ENCODE measurements at regions not wholly inside any gene's neighbourhood (a gene's known extent, or its start where the extent isn't known, plus 50 kb on each side); places are given as distances from the start of the nearest gene placed in this dataset.

- no peak for DNase-seq
- intact Hi-C loops (cut with DNase I), result loop anchor here (5.0 kb wide), 1 partner anchor 83 kb away; no protein-coding TSS in a partner anchor
- no peak for ATAC-seq (ENCODE audit: poor library complexity)
Measured at GRCh38 chr14:95444132-95445129, 72.0 kb downstream of the SYNE3 start.

GRCh38 chr14:95442633-95443021 lies 73.8 kb downstream of the SYNE3 start:
- ATAC-seq (ENCODE audit: poor library complexity), result peak; percentile 97
- DNase-seq, result peak; percentile 89
- intact Hi-C loops (cut with DNase I), result loop anchor here (5.0 kb wide), 1 partner anchor 85 kb away; no protein-coding TSS in a partner anchor

GRCh38 chr14:95442016-95442632 lies 74.3 kb downstream of the SYNE3 start:
- intact Hi-C loops (cut with DNase I), result loop anchor here (5.0 kb wide), 1 partner anchor 85 kb away; no protein-coding TSS in a partner anchor
- DNase-seq, result no peak
- ATAC-seq (ENCODE audit: poor library complexity), result no peak

- DNase-seq (no peak), ATAC-seq (ENCODE audit: poor library complexity) (no peak)
- intact Hi-C loops (cut with DNase I), result loop anchor here (5.0 kb wide), 1 partner anchor 86 kb away; no protein-coding TSS in a partner anchor
Measured at GRCh38 chr14:95440951-95441350, 75.5 kb downstream of the SYNE3 start.

GRCh38 chr14:95440496-95440895 lies 76.0 kb downstream of the SYNE3 start:
- no peak for ATAC-seq (ENCODE audit: poor library complexity)
- intact Hi-C loops (cut with DNase I), result loop anchor here (5.0 kb wide), 1 partner anchor 87 kb away; no protein-coding TSS in a partner anchor
- no peak for DNase-seq

DNA sequence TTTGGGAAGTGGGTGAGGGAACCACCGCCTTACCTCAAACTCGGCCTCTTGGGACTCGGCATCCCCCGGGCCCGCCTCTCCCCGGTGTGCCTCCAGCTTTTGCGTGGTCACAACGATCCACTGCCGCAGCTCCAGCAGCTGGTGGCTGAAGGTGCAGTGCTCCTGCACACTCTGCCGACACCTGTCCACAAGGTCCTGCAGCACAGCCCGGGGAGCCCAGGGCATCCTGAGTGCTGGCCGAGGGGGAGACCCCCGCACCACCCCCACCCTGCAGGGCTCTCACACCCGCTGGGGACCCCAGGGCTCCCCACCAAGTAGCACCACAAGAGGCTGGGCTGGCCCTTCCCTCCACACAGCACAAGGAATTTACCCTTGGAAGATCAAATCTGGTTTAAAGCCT lies 76.6 kb downstream of the SYNE3 start:
- intact Hi-C loops (cut with DNase I), result loop anchor here (5.0 kb wide), 1 partner anchor 87 kb away; no protein-coding TSS in a partner anchor
- no peak for DNase-seq

GRCh38 chr14:95437715-95438114 lies 78.7 kb downstream of the SYNE3 start:
- intact Hi-C loops (cut with DNase I), result no loop called here
- ATAC-seq (ENCODE audit: poor library complexity), result no peak
- DNase-seq, result no peak

More for the DNA sequence above, 76.6 kb downstream of the SYNE3 start:
- ATAC-seq (ENCODE audit: poor library complexity), result no peak

DNA sequence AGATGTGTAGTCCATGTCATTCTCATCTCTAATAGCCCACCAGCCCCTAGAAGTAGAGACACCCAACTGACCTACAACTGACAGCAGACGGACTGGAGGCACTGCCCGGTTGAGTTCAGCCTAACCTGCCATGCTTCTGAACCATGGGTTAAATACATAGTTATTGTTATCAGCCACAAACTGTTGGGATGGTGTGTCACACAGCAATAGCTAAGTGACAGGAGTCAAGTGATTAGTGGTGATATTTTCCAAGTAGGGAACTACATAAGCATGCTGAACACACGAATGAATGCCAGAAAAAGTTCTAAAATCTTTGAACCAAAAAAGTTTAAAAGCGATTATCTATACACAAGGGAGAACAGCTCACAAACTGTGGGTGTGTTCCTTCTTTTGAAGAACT lies 80.1 kb downstream of the SYNE3 start:
- no peak for DNase-seq
- intact Hi-C loops (cut with DNase I), result no loop called here

DNA sequence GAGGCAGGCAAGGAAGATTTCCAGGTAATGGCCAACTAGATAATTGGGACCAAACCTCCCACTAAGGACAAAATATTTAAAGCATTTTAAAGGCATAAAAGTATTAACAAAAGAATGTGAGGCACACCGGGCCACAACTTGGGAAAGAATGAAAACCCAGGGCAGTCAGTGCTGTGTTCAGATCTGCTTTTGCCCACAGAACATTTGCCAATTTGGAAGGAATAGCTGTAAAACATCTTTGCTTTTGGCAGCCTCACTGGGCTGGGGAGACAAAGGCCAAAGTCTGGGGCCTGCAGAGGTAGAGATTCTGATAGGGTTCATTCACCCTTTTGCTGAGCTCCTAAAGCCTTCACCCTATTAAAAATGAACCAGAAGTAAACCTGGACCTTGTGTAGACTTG lies 82.3 kb downstream of the SYNE3 start:
- intact Hi-C loops (cut with DNase I), result no loop called here
- ATAC-seq (ENCODE audit: poor library complexity), result no peak

More for the DNA sequence above, 80.1 kb downstream of the SYNE3 start:
- ATAC-seq (ENCODE audit: poor library complexity), result no peak

DNA sequence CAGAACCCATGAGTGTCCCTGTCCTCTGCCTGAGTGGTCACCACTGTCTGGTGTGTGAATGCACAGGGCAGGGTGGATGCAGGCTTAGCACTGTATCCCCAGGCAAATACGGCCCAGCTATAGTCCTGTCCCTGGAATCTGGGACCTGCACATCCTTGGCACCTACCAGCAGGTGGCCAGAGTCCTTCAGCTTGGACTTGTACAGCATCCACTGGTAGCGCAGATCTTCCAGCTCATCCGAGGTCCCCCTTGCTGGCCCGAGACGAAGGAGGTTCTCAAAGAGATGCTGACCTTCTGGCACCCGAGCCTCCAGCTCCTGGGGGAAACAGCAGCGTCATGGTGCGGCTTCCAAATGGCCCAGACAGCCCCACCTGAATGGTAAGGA lies 83.4 kb downstream of the SYNE3 start:
- DNase-seq, result no peak
- intact Hi-C loops (cut with DNase I), result no loop called here
- ATAC-seq (ENCODE audit: poor library complexity), result no peak

More for the DNA sequence above, 82.3 kb downstream of the SYNE3 start:
- no peak for DNase-seq

DNA sequence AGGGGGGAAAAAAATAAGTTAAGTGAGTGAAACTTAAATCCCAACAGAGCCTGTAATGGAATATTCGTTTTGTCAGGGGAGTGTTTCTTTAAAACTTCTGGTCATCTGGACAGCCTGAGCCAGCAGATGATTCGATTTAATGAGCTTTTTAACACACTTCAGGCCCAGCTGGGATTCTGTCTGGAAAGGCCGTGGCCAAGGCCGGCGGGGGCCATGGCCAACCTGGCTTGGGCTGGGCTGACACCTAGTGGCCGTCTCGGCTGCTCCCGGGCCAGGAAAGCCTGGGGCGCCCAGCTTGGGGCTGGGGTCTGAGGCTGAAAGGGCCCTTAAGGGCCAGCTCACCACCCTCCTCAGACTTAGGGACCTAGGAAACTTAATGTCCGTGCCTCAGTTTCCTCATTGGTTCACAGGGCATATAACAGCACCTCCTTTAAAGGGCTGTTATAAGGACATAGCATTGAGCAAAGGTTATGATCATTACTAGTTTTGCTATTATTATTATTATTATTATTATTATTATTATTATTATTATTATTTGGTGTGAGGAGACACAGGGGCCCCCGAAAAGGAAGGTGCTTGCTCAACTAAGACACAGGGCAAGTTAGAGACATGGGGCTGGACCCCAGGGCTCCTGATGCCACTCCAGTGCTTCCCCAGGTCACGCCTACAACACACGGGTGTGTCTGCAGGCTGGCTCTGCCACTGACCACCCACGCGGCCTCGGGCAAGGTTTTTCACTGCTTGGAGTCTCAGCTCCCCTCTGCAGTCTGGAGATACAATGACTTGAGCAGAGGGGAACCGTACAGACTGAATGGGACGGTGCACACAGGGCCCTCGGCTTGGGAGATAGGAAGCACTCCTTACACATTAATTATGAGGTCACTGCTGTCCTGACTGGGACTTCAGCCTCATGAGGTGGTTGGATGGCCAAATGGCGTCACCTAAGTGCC lies 84.0 kb downstream of the SYNE3 start:
- DNase-seq, result peak; percentile 57
- ATAC-seq (ENCODE audit: poor library complexity), result peak; percentile 90
- intact Hi-C loops (cut with DNase I), result no loop called here

DNA sequence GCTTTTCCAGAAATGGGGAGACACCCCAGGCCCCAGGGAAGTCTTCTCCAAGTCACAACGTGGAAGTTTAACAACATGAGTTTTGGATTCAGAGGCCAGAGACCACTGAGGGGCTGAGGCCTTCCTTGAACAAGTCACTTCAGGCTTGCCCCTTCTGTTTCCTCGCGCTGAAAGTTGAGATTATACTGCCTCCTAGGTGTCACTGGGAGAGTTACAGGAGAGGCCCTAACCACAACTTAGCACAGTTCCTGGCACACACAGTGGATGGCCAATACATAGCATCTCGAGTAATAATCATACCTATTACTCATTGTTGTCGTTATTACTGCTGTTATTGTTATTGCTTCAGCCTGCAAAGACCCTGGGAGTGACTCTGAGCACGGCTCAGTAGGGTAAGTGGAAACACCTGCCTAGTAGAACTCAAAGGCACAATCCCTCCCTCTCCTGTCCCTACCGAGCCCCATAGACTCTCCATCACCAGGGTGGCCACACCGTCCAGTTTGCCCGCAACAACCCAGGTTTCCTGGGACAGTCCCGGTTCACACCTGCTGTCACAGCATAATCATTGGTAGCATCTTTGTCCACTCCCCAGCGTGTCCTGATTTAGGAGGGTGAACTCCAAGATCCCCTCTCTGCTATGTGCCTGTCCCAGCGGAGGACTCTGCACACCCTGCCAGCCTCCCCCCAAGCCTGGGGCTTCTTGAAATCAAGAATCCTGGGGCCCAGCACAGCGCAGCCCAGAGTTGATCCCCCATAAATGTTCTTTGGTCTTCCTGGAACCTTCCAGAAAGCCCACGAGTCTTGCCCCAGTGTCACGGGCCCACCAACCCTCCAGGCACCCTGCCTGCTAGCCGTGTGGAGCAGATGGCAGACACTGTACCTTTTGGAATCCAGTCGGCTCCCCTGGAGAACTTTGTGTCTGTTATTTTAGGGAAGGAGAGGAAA lies 85.0 kb downstream of the SYNE3 start:
- ATAC-seq (ENCODE audit: poor library complexity) (peak; percentile 62), DNase-seq (no peak)

GRCh38 chr14:95428557-95428956 lies 87.9 kb downstream of the SYNE3 start:
- DNase-seq (no peak), ATAC-seq (ENCODE audit: poor library complexity) (no peak)
- intact Hi-C loops (cut with DNase I), result loop anchor here (10.0 kb wide), 1 partner anchor 324 kb away; no protein-coding TSS in a partner anchor

More for the DNA sequence above, 85.0 kb downstream of the SYNE3 start:
- intact Hi-C loops (cut with DNase I), result loop anchor here (2.0 kb wide), 1 partner anchor 743 kb away; no protein-coding TSS in a partner anchor

DNA sequence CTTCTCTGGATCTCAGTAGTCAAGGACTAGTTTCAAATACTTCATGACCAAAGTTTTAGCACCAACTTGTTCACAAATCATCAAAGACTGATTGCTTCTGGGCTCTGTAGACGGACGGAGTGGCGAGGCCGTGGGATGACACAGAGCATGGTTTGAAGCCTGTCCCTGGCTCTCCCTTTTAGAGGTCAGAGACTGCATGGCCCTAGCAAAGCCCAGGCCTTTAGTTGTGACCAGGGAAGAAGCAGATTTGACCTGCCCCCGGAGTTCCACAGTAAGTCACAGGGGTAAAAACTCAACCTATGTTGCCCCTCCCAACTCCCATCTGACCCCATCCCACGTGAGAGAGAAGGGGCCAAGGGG lies 90.4 kb downstream of the SYNE3 start:
- no peak for DNase-seq
- intact Hi-C loops (cut with DNase I), result loop anchor here (10.0 kb wide), 1 partner anchor 321 kb away; no protein-coding TSS in a partner anchor
- no peak for ATAC-seq (ENCODE audit: poor library complexity)

- intact Hi-C loops (cut with DNase I), result loop anchor here (10.0 kb wide), 1 partner anchor 321 kb away; no protein-coding TSS in a partner anchor
- DNase-seq (no peak), ATAC-seq (ENCODE audit: poor library complexity) (no peak)
Measured at GRCh38 chr14:95425369-95426115, 90.9 kb downstream of the SYNE3 start.

DNA sequence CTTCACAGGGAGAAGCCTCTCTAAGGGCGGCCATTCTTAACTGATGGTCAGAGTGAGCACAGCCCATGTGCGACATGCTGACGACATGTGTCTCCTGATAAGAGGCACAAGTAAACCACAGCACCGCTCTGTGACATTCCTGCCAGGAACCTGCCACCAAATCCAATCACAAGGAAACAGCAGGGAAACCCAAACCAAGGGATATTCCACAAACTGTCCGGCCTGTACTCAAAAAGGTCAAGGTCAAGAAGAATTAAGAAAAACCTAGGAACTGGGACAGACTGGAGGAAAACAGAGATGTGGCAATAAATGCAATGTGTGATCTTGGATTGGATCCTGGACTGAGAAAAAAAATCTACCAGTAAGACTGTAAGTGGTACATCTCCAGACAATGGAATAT lies 91.9 kb downstream of the SYNE3 start:
- DNase-seq (no peak), ATAC-seq (ENCODE audit: poor library complexity) (peak; percentile 67)
- intact Hi-C loops (cut with DNase I), result loop anchor here (10.0 kb wide), 1 partner anchor 320 kb away; no protein-coding TSS in a partner anchor

Measured in Right ventricle myocardium superior (tissue), 1 donor.